HepG2 (cell line): ENCODE measurements at regions not wholly inside any gene's neighbourhood (a gene's known extent, or its start where the extent isn't known, plus 50 kb on each side); places are given as distances from the start of the nearest gene placed in this dataset.

Source experiments
- ATAC-seq: fragments of 200-7000 bp; cut with Tn5 transposase; 3 replicates; pipeline ENCODE4 v1.9.1; 2020; ENCODE audit warnings: mild to moderate bottlenecking, moderate library complexity
- BruUV-seq: library from RNA; stranded (reverse); fragments of 400-500 nt; replicated peaks from 2 replicates; lab custom pipeline; 2021; lab: Mats Ljungman, UMichigan
- CTCF ChIA-PET: fragments of 300-600 bp; formaldehyde crosslinking; extraction: SDS; loops from one replicate; lab custom pipeline; 2021; ENCODE audit warnings: low total read pairs, inconsistent platforms, low intra/inter-chr PET ratio; lab: Yijun Ruan, JAX
- POLR2A ChIA-PET: fragments of 350-600 bp; sonication (Branson Sonifier 250); formaldehyde crosslinking; loops from one replicate; lab custom pipeline; 2020; ENCODE audit warnings: antibody characterized with exemption, inconsistent platforms; lab: Yijun Ruan, JAX
- DNase-seq: peaks from one replicate; pipeline ENCODE4 v3.0.0-alpha.2; 2015; ENCODE audit warnings: low spot score
- FAIRE-seq: peaks from 3 replicates; lab custom pipeline; 2011; peaks lifted over from hg19 to GRCh38; lab: Jason Lieb, UNC
- H2AFZ ChIP-seq: one replicate; pipeline ENCODE4 v1.6.1; 2011; ENCODE audit warnings: low read length, inconsistent platforms
- H3K27ac ChIP-seq: fragments of 300-600 bp; 3 replicates; pipeline ENCODE4 v1.8.0; 2011; ENCODE audit warnings: mixed run types, mild to moderate bottlenecking, mixed read lengths, low read length, inconsistent platforms; ENCODE audit not compliant: insufficient read depth; ENCODE audit errors: extremely low read length
- H3K27me3 ChIP-seq, 2 experiments: fragments of 200-600 bp in 1 of 2; 2 replicates in 1 of 2; 3 replicates in 1 of 2; pipeline versions ENCODE4 v1.6.0 to v1.8.0; 2011; ENCODE audit warnings: low read length in 2 of 2, mild to moderate bottlenecking in 2 of 2, moderate library complexity in 2 of 2, inconsistent platforms in 1 of 2; ENCODE audit not compliant: insufficient read depth in 2 of 2, control insufficient read depth in 1 of 2
- H3K36me3 ChIP-seq, 2 experiments: fragments of 200-600 bp in 1 of 2; replicated peaks in 1 of 2; 2 replicates in 1 of 2; 3 replicates in 1 of 2; pipeline versions ENCODE4 v1.5.1 to v1.8.0; 2011; ENCODE audit warnings: low read length in 2 of 2, inconsistent platforms in 1 of 2; ENCODE audit not compliant: insufficient read depth in 2 of 2, control insufficient read depth in 1 of 2
- H3K4me1 ChIP-seq: 2 replicates; pipeline ENCODE4 v1.5.1; 2012; ENCODE audit warnings: low read length, inconsistent platforms; ENCODE audit not compliant: insufficient read depth
- H3K4me2 ChIP-seq: 2 replicates; pipeline ENCODE4 v1.6.0; 2011; ENCODE audit warnings: low read depth, low read length, inconsistent platforms
- H3K4me3 ChIP-seq, 3 experiments: fragments of 200-600 bp in 1 of 3; sonication (generic), shearing (Covaris generic) in 1 of 3; replicated peaks in 1 of 3; 2 replicates each; pipeline ENCODE4 v1.5.1; 2011 to 2016; ENCODE audit warnings: low read length in 3 of 3, inconsistent platforms in 2 of 3, low read depth in 2 of 3, mild to moderate bottlenecking in 2 of 3, control low read depth in 1 of 3, mixed read lengths in 1 of 3; ENCODE audit not compliant: insufficient read depth in 1 of 3
- H3K79me2 ChIP-seq: one replicate; pipeline ENCODE4 v1.6.1; 2011; ENCODE audit warnings: low read length, inconsistent platforms; ENCODE audit not compliant: insufficient read depth
- H3K9ac ChIP-seq: 2 replicates; pipeline ENCODE4 v1.6.0; 2011; ENCODE audit warnings: mild to moderate bottlenecking, low read depth, low read length, inconsistent platforms; ENCODE audit not compliant: insufficient read depth
- H3K9me3 ChIP-seq: 2 replicates; pipeline ENCODE4 v1.5.1; 2012; ENCODE audit warnings: mild to moderate bottlenecking, low read length
- H4K20me1 ChIP-seq: 2 replicates; pipeline ENCODE4 v1.6.0; 2011; ENCODE audit warnings: inconsistent platforms, mild to moderate bottlenecking, low read length, moderate library complexity; ENCODE audit not compliant: insufficient read depth
- ARID2 ChIP-seq: sonication (generic); formaldehyde crosslinking; IDR thresholded peaks from 2 replicates; pipeline ENCODE4 v1.8.1; 2022; ENCODE audit warnings: mild to moderate bottlenecking, missing genetic modification reagents, borderline replicate concordance
- ELF1 ChIP-seq: sonication (generic); formaldehyde crosslinking; IDR thresholded peaks from 2 replicates; pipeline ENCODE4 v1.4.0; 2020; ENCODE audit warnings: missing genetic modification reagents
- MLLT10 ChIP-seq: sonication (generic); formaldehyde crosslinking; IDR thresholded peaks from 2 replicates; pipeline ENCODE4 v1.4.0; 2020; ENCODE audit warnings: missing genetic modification reagents
- PPARG ChIP-seq: conservative IDR thresholded peaks from 2 replicates; pipeline ENCODE4 v1.6.1; 2016; ENCODE audit warnings: missing biosample characterization, missing genetic modification reagents
- SIN3A ChIP-seq: IDR thresholded peaks from 2 replicates; pipeline ENCODE4 v1.6.1; 2011; ENCODE audit warnings: low read depth, mild to moderate bottlenecking, control low read depth, low read length, borderline replicate concordance
- ZBED4 ChIP-seq: sonication (generic); formaldehyde crosslinking; IDR thresholded peaks from 2 replicates; pipeline ENCODE4 v1.4.0; 2020; ENCODE audit warnings: missing genetic modification reagents, borderline replicate concordance
- ZNF160 ChIP-seq: sonication (generic); formaldehyde crosslinking; IDR thresholded peaks from 2 replicates; pipeline ENCODE4 v1.8.0; 2022; ENCODE audit warnings: mild to moderate bottlenecking, inconsistent platforms, missing genetic modification reagents
- ZNF598 ChIP-seq: sonication (generic); formaldehyde crosslinking; IDR thresholded peaks from 2 replicates; pipeline ENCODE4 v1.5.1; 2020; ENCODE audit warnings: mild to moderate bottlenecking, missing genetic modification reagents, borderline replicate concordance
- WGBS: methylation state at CpG from one replicate; pipeline ENCODE4 v1.1.6; 2017; ENCODE audit warnings: low lambda C conversion rate; 5-methylcytosine and 5-hydroxymethylcytosine counted together
- in situ Hi-C: cut with HindIII; loops from 2 replicates; pipeline ENCODE4 v1.10.0; 2017; ENCODE audit warnings: low pct_unique_long_range_greater_than_20kb; ENCODE audit not compliant: extremely low pct_ligation_motif_present
- intact Hi-C: fragments of 100-400 bp; cut with micrococcal nuclease; formaldehyde crosslinking; loops from one replicate; pipeline ENCODE4 v1.10.0; 2022; ENCODE audit not compliant: unreplicated experiment
- TF ChIP-seq, protein P1 (sequence below): sonication (generic); formaldehyde crosslinking; conservative IDR thresholded peaks from 2 replicates; pipeline ENCODE4 v1.4.0; 2020; ENCODE audit warnings: missing genetic modification reagents
- TF ChIP-seq, protein P2 (sequence below): sonication (generic); formaldehyde crosslinking; IDR thresholded peaks from 2 replicates; pipeline ENCODE4 v1.4.0; 2020; ENCODE audit warnings: missing genetic modification reagents

- WGBS = 13% methylated on average over 3 of the region's 3 CpGs
- Histone ChIP-seq H4K20me1 (no peaks in the 10 kb centered on the region), H3K79me2 (no peaks in the 10 kb centered on the region), H3K9ac (no peak overlapping the region), H3K4me2 (no peak overlapping the region), H3K4me3 (no peak overlapping the region), H3K9me3 (no peaks in the 10 kb centered on the region), H2AFZ (no peak overlapping the region), H3K36me3 (no peaks in the 10 kb centered on the region), H3K27me3 (peaks cover 2 to 42% of the 10 kb centered on the region in 2 experiments; a peak in 3 of 5 replicates), H3K27ac (no peak overlapping the region), H3K4me1 (no peaks in the 10 kb centered on the region)
- POLR2A ChIA-PET = no interaction called here
- FAIRE-seq = no peak
- CTCF ChIA-PET = no interaction called here
- in situ Hi-C loops = no loop called here
- no peak for ATAC-seq
- TF ChIP-seq, protein P1, sequence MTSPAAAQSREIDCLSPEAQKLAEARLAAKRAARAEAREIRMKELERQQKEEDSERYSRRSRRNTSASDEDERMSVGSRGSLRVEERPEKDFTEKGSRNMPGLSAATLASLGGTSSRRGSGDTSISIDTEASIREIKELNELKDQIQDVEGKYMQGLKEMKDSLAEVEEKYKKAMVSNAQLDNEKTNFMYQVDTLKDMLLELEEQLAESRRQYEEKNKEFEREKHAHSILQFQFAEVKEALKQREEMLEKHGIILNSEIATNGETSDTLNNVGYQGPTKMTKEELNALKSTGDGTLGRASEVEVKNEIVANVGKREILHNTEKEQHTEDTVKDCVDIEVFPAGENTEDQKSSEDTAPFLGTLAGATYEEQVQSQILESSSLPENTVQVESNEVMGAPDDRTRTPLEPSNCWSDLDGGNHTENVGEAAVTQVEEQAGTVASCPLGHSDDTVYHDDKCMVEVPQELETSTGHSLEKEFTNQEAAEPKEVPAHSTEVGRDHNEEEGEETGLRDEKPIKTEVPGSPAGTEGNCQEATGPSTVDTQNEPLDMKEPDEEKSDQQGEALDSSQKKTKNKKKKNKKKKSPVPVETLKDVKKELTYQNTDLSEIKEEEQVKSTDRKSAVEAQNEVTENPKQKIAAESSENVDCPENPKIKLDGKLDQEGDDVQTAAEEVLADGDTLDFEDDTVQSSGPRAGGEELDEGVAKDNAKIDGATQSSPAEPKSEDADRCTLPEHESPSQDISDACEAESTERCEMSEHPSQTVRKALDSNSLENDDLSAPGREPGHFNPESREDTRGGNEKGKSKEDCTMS (CRISPR knock-in tag) = no peak
- no peak for TF ChIP-seq PPARG
- BruUV-seq = no TSS peak
- intact Hi-C loops = no loop called here
- DNase-seq = no peak
Measured at GRCh38 chr16:54985668-54986067, 55.0 kb downstream of the IRX5 start.

- in situ Hi-C loops (no loop called here), intact Hi-C loops (no loop called here)
- no peak for DNase-seq
- Histone ChIP-seq H4K20me1 (no peaks in the 10 kb centered on the region), H3K79me2 (no peaks in the 10 kb centered on the region), H3K36me3 (no peaks in the 10 kb centered on the region), H3K4me1 (no peaks in the 10 kb centered on the region), H3K27me3 (peaks cover 2 to 42% of the 10 kb centered on the region in 2 experiments; a peak in 3 of 5 replicates), H2AFZ (no peak overlapping the region), H3K4me3 (no peak overlapping the region), H3K9me3 (no peaks in the 10 kb centered on the region), H3K4me2 (no peak overlapping the region), H3K27ac (no peak overlapping the region), H3K9ac (no peak overlapping the region)
- WGBS = 39% methylated on average over 8 of the region's 8 CpGs
- no peak for ATAC-seq
- FAIRE-seq = no peak
- POLR2A ChIA-PET = no interaction called here
- CTCF ChIA-PET = no interaction called here
- no TSS peak for BruUV-seq
- TF ChIP-seq ZNF160 (CRISPR knock-in tag) (no peak), MLLT10 (CRISPR knock-in tag) (no peak), ZBED4 (no peak), ZNF598 (CRISPR knock-in tag) (no peak), SIN3A (no peak), ARID2 (no peak), ELF1 (no peak)
- TF ChIP-seq, protein P2, sequence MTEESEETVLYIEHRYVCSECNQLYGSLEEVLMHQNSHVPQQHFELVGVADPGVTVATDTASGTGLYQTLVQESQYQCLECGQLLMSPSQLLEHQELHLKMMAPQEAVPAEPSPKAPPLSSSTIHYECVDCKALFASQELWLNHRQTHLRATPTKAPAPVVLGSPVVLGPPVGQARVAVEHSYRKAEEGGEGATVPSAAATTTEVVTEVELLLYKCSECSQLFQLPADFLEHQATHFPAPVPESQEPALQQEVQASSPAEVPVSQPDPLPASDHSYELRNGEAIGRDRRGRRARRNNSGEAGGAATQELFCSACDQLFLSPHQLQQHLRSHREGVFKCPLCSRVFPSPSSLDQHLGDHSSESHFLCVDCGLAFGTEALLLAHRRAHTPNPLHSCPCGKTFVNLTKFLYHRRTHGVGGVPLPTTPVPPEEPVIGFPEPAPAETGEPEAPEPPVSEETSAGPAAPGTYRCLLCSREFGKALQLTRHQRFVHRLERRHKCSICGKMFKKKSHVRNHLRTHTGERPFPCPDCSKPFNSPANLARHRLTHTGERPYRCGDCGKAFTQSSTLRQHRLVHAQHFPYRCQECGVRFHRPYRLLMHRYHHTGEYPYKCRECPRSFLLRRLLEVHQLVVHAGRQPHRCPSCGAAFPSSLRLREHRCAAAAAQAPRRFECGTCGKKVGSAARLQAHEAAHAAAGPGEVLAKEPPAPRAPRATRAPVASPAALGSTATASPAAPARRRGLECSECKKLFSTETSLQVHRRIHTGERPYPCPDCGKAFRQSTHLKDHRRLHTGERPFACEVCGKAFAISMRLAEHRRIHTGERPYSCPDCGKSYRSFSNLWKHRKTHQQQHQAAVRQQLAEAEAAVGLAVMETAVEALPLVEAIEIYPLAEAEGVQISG = no peak
Measured at GRCh38 chr16:54986409-54986808, 55.7 kb downstream of the IRX5 start.
